ENCODE measurements at regions not wholly inside any gene's neighbourhood (a gene's known extent, or its start where the extent isn't known, plus 50 kb on each side); places are given as distances from the start of the nearest gene placed in this dataset.

GRCh38 chr13:88863116-88863515 is 1191.9 kb downstream of the SLITRK5 start:
- ATAC-seq (ENCODE audit: low read depth): no peak
- Histone ChIP-seq H3K4ac (ENCODE audit: low read depth, low read length) (no peak overlapping the region), H2BK120ac (ENCODE audit: low read depth, low read length) (no peak overlapping the region), H3K79me1 (ENCODE audit: low read depth in 1 of 2, low read length in 2 of 2) (no peaks in the 10 kb centered on the region), H4K91ac (ENCODE audit: insufficient read depth, low read depth, low read length) (no peak overlapping the region), H2AK9ac (replicated peaks; ENCODE audit: low read depth, low read length, poor library complexity) (no peak overlapping the region), H2BK5ac (ENCODE audit: low read depth, low read length, poor library complexity, severe bottlenecking) (no peak overlapping the region), H3K4me3 (ENCODE audit: insufficient read depth, low read depth, low read length) (no peak overlapping the region), H3K9me1 (ENCODE audit: insufficient read depth, low read length) (no peaks in the 10 kb centered on the region), H3K14ac (replicated peaks; ENCODE audit: low read depth, low read length) (no peak overlapping the region), H4K5ac (ENCODE audit: low read depth, low read length) (no peak overlapping the region), H2BK20ac (ENCODE audit: low read depth, low read length) (no peak overlapping the region), H2BK15ac (ENCODE audit: low read depth, low read length) (no peak overlapping the region), H3K27ac (ENCODE audit: insufficient read depth, low read length) (no peak overlapping the region), H3K9ac (ENCODE audit: low read depth, low read length) (no peak overlapping the region), H3K23ac (ENCODE audit: low read depth, low read length) (no peak overlapping the region), H3K4me2 (ENCODE audit: low read depth, low read length) (no peak overlapping the region), H2AK5ac (ENCODE audit: low read depth, low read length) (no peak overlapping the region), H3K36me3 (ENCODE audit: control insufficient read depth, insufficient read depth, low read length) (no peaks in the 10 kb centered on the region), H3K56ac (ENCODE audit: extremely low read depth, insufficient read depth, low read length) (no peak overlapping the region), H3K9me3 (ENCODE audit: control insufficient read depth, insufficient read depth, low read length) (peaks cover 2% of the 10 kb centered on the region; the same call in 1 of the 2 replicates), H4K20me1 (ENCODE audit: insufficient read depth, low read length) (no peaks in the 10 kb centered on the region), H2AFZ (replicated peaks; ENCODE audit: low read length, poor library complexity) (no peak overlapping the region), H4K8ac (ENCODE audit: low read depth in 2 of 2, low read length in 2 of 2) (no peak overlapping the region), H3K27me3 (ENCODE audit: control insufficient read depth, insufficient read depth, low read length) (no peaks in the 10 kb centered on the region), H3K18ac (ENCODE audit: low read depth, low read length) (no peak overlapping the region), H3K4me1 (ENCODE audit: control insufficient read depth, insufficient read depth, low read length) (no peaks in the 10 kb centered on the region)
- dilution Hi-C loops (cut with HindIII; ENCODE audit: low sequenced_read_pairs, unreplicated experiment) (no loop called here), in situ Hi-C loops (cut with MboI; ENCODE audit: low sequenced_read_pairs) (no loop called here), intact Hi-C loops (cut with micrococcal nuclease) (no loop called here)
- POLR2A ChIA-PET (ENCODE audit: unreplicated experiment): no interaction called here
- TF ChIP-seq FOS (IDR thresholded peaks at IDR 0.05; ENCODE audit: low read depth, low read length): no peak
- no peak for TF ChIP-seq POLR2A (IDR thresholded peaks at IDR 0.05; ENCODE audit: low read depth, low read length)
- no peak for TF ChIP-seq MXI1 (IDR thresholded peaks at IDR 0.05; ENCODE audit: borderline replicate concordance, low read depth, low read length)
- no peak for TF ChIP-seq NFE2L2 (IDR thresholded peaks at IDR 0.05; ENCODE audit: low read depth, low read length)
- TF ChIP-seq RAD21 (IDR thresholded peaks at IDR 0.05; ENCODE audit: low read length): no peak
- CTCF ChIA-PET: no interaction called here
- DNase-seq: no peak
- WGBS, 2 experiments (ENCODE audit: extremely low coverage in 2 of 2, insufficient read length in 1 of 2): 88% methylated on average over 1 of the region's 4 CpGs; no CpG with 5 or more reads in 1 of the 2 experiments
- no TSS peak for BruUV-seq (replicated peaks)

Measured in IMR-90 (cell line).